GM13976 (cell line): ENCODE measurements at regions not wholly inside any gene's neighbourhood (a gene's known extent, or its start where the extent isn't known, plus 50 kb on each side); places are given as distances from the start of the nearest gene placed in this dataset.
"Not testable (repeated sequence)": the region's sequence is repeated elsewhere in the genome, so short reads cannot be mapped to it uniquely, and the experiment has no call there.

Experiments used
- DNase-seq: peaks from one replicate; pipeline ENCODE4 v3.0.0; 2012; ENCODE audit warnings: low spot score
- in situ Hi-C: fragments of 300-500 bp; cut with MboI; formaldehyde crosslinking; loops from one replicate; pipeline ENCODE4 v1.12.0; 2022; ENCODE audit warnings: low sequenced_read_pairs, mixed read lengths, inconsistent platforms; ENCODE audit not compliant: unreplicated experiment
- TF ChIP-seq, protein P1 (sequence below): IDR thresholded peaks from 2 replicates; pipeline ENCODE4 v1.5.1; 2012; ENCODE audit warnings: borderline replicate concordance, mild to moderate bottlenecking; ENCODE audit not compliant: insufficient read depth; ENCODE audit errors: extremely low read depth, missing control alignments, control extremely low read depth

DNA sequence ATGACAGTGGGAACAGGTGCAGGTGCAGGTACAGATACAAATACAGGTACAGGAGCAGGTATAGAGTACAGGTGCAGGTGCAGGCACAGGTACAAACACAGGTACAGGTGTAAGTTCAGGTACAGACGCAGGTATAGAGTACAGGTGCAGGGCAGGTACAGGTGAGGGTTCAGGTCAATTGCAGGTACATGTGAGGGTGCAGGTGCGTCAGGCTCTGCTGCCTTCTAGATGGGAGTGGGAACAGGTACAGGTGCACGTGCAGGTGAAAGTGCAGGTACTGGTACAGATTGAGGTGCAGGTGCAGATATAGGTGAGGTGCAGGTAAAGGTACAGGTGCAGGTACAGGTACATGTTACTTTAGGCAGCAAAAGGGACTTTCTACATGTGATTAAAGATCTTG is 85.7 kb downstream of the CRLF2 start:
- DNase-seq, result no peak
- in situ Hi-C loops, result no loop called here
- TF ChIP-seq, protein P1, sequence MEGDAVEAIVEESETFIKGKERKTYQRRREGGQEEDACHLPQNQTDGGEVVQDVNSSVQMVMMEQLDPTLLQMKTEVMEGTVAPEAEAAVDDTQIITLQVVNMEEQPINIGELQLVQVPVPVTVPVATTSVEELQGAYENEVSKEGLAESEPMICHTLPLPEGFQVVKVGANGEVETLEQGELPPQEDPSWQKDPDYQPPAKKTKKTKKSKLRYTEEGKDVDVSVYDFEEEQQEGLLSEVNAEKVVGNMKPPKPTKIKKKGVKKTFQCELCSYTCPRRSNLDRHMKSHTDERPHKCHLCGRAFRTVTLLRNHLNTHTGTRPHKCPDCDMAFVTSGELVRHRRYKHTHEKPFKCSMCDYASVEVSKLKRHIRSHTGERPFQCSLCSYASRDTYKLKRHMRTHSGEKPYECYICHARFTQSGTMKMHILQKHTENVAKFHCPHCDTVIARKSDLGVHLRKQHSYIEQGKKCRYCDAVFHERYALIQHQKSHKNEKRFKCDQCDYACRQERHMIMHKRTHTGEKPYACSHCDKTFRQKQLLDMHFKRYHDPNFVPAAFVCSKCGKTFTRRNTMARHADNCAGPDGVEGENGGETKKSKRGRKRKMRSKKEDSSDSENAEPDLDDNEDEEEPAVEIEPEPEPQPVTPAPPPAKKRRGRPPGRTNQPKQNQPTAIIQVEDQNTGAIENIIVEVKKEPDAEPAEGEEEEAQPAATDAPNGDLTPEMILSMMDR, result no peak

DNA sequence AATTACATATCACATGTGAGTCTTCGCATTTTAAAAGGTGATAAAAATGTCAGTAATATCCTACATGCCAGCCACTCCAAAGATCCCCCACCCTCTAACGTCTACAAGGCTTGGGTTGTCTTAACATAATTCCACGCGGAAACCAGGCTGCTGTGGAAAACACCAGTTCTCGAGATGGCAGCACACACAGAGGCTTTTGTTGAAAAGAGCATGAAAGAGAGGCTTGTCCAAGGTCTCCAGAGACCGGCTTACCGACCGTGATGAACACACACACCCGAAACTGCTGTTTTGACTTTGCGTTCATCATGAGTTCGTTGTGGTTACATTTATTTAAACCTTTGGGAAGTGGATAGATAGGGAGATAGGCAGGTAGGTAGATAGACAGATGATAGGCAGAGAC is 87.9 kb downstream of the CRLF2 start:
- no peak for DNase-seq
- in situ Hi-C loops, result no loop called here
- TF ChIP-seq, protein P1, result no peak

DNA sequence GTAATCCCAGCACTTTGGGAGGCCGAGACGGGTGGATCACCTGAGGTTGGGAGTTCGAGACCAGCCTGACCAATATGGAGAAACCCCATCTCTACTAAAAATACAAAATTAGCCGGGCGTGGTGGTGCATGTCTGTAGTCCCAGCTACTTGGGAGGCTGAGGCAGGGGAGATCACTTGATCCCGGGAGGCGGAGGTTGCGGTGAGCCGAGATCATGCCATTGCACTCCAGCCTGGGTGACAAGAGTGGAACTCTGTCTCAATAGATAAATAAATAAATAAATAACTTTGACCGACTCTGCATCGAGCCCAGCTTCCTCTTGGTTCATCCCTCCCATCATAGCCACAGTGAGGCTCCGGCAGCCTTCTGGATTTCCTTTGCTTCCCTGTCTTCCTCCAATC is 89.6 kb downstream of the CRLF2 start:
- DNase-seq, in situ Hi-C loops: not testable (repeated sequence)

DNA sequence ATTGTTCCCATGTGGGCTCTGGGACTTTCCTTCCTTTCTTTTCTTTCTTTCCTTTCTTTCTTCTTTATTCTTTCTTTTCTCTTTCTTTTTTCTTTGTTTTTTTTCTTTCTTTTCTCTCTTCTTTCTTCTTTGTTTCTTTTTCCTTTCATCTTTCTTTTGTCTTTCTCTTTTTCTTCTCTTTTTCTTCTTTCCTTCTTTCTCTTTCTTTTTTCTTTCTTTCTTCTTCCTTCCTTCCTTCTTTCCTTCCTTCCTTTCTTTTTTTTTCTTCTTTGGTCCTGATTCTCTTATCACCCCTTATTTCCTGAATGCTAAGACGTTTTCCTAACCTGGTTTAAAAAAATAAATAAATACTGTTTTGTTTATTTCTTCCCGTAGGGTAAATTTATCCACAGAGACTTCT is 93.2 kb downstream of the CRLF2 start:
- in situ Hi-C loops, result no loop called here
- TF ChIP-seq, protein P1, result no peak
- no peak for DNase-seq

DNA sequence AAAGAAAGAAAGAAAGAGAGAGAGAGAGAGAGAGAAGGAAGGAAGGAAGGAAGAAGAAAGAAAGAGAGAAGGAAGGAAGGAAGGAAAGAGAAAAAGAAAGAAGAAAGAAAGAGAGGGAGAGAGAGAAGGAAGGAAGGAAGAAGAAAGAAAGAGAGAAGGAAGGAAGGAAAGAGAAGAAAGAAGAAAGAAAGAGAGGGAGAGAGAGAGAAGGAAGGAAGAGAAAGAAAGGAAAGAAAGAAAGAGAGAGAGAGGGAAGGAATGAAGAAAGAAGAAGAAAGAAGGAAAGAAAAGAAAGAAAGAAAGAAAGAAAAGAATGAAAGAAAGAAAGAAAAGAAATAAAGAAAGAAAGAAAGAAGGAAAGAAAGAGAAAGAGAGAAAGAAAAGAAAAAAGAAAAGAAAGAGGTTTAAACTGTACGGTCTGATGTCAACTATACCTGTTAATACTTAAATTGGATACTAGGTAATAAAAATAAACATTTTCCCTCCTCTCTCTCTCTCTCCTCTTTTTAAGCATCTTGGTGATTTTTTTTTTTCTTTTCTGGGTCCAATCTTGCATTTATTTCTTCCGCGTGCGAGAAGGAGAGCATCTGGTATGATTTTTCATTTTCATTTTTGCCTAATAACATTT is 93.8 kb downstream of the CRLF2 start:
- no peak for DNase-seq
- TF ChIP-seq, protein P1, result no peak
- in situ Hi-C loops, result no loop called here

DNA sequence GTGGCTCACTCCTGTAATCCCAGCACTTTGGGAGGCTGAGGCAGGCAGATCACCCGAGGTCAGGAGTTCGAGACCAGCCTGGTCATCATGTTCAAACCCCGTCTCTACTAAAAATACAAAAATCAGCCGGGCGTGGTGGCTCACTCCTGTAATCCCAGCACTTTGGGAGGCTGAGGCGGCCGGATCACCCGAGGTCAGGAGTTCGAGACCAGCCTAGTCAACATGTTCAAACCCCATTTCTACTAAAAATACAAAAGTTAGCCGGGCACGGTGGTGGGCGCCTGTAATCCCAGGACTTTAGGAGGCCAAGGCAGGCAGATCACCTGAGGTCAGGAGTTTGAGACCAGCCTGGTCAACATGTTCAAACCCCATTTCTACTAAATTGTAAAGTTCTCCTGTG is 97.0 kb downstream of the CRLF2 start:
- DNase-seq, in situ Hi-C loops: not testable (repeated sequence)

DNA sequence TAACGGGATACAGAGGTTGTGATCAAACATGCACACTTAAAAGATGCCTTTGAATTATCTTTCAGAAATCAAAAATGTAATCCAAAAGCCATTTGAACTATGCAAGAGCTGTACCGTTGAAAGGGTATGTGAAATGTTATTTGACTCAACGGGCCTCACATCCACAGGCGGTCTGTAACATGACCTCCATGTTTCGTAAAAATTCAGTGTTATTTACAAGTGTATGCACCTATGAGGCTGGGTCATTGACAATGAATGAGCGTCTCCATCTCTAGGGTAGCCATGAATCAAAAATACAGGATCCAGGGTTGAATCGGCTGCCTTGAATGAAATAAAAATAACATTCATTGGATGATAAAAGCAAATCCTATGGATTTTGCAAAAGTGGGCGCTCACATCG is 100.1 kb downstream of the CRLF2 start:
- no peak for DNase-seq
- TF ChIP-seq, protein P1, result no peak
- in situ Hi-C loops, result no loop called here

DNA sequence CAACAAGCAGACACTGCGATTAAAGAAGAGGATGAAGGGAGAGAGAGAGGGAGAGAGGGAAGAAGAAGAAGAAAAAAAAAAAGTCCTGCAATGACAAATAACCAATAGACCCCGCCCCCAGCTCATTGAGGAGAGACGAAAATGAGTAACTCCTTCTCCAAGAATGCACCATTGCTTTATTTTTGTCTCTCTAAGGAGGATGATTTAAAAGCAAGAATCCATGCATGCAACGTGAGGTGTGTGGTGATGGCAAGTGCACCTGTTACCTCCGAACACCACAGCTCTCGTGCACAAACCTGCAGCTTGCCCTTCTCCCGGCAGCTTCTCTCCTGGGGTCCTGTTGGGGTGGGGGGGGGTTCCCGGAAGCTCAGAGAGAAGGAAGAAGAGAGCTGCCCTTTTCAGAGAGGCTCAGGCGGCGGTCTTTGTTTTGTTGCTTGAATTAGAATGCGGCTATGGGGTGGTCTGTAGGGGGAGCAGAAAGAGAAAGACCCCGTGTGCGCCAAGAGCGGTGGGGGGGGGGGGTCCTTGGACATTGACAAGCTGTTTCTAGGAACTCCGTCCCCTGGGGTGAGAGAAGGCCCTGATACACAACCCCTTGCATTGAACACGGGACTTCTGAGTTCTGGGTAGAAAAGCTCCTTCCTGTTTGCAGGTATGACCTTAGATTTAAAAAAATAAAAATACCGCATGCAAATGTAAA is 100.7 kb downstream of the CRLF2 start:
- in situ Hi-C loops, result no loop called here
- TF ChIP-seq, protein P1, result no peak
- DNase-seq, result no peak
